ENCODE measurements at regions not wholly inside any gene's neighbourhood (a gene's known extent, or its start where the extent isn't known, plus 50 kb on each side); places are given as distances from the start of the nearest gene placed in this dataset.

DNA sequence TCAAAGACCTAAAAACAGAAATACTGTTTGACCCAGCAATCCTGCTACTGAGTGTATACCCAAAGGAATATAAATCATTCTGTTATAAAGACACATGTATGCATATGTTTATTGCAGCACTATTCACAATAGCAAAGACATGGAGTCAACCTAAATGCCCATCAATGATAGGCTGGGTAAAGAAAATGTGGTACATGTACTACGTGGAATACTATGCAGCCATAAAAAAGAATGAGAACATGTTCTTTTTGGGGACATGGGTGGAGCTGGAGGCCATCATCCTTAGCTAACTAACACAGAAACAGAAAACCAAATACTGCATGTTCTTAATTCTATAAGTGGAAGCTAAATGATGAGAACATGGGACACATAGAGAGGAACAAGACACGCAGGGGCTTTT lies 155.2 kb upstream of the KCNJ16 start:
- Histone ChIP-seq H3K36me3 (ENCODE audit: control insufficient read depth, insufficient read depth, low read length) (no peaks in the 10 kb centered on the region), H3K27me3 (ENCODE audit: control insufficient read depth, insufficient read depth, low read length) (no peaks in the 10 kb centered on the region), H3K4me3 (ENCODE audit: low read depth, low read length) (no peak overlapping the region)
- DNase-seq (ENCODE audit: low read depth) (no peak), FAIRE-seq (no peak)
- TF ChIP-seq, protein P1, sequence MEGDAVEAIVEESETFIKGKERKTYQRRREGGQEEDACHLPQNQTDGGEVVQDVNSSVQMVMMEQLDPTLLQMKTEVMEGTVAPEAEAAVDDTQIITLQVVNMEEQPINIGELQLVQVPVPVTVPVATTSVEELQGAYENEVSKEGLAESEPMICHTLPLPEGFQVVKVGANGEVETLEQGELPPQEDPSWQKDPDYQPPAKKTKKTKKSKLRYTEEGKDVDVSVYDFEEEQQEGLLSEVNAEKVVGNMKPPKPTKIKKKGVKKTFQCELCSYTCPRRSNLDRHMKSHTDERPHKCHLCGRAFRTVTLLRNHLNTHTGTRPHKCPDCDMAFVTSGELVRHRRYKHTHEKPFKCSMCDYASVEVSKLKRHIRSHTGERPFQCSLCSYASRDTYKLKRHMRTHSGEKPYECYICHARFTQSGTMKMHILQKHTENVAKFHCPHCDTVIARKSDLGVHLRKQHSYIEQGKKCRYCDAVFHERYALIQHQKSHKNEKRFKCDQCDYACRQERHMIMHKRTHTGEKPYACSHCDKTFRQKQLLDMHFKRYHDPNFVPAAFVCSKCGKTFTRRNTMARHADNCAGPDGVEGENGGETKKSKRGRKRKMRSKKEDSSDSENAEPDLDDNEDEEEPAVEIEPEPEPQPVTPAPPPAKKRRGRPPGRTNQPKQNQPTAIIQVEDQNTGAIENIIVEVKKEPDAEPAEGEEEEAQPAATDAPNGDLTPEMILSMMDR (IDR thresholded peaks at IDR 0.05; ENCODE audit: insufficient read depth, low read length, severe bottlenecking): no peak

DNA sequence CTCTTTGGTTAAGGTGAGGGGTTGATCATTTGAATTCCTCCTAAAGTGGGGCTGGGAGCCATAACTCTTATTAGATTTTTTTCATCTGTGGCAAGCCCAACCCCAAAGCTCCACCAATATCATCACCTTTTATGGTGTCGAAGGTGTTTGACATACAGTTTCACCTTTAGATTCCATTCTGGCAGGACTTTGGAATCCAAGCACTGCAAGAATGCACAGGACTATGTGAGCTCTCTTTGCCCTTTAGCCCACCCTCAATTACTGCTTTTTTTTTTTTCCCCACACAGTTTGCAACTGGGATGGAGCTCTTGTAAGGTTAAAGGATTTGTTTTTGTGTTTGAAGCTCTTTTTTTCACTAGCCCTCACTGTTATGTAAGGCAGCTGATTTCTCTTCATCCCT lies 154.0 kb upstream of the KCNJ16 start:
- DNase-seq (ENCODE audit: low read depth) (no peak), FAIRE-seq (peak; percentile 7)
- TF ChIP-seq, protein P1 (IDR thresholded peaks at IDR 0.05; ENCODE audit: insufficient read depth, low read length, severe bottlenecking): no peak
- H3K27me3 ChIP-seq (ENCODE audit: control insufficient read depth, insufficient read depth, low read length): no peaks in the 10 kb centered on the region
- H3K4me3 ChIP-seq (ENCODE audit: low read depth, low read length): no peak overlapping the region
- H3K36me3 ChIP-seq (ENCODE audit: control insufficient read depth, insufficient read depth, low read length): no peaks in the 10 kb centered on the region

DNA sequence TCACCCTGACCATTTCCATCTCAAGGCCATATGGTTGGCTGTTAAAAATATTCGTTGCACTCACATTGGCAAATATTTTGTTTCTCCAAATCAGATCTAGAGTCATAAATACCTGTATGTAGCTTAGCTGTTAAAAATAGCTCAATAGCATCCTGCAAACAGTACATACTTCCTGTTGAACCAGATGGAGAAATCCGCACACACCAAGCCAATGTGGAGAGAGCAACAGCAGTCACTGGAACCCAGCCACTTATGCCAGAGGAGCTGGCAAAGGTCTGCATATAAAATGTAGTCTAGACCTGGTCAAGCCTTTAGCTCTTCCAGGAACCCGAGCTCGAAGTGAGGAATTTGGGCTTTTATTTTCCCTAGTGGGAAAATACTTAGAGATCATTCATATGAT lies 146.4 kb upstream of the KCNJ16 start:
- no peak for FAIRE-seq
- no peaks in the 10 kb centered on the region for H3K27me3 ChIP-seq (ENCODE audit: control insufficient read depth, insufficient read depth, low read length)
- DNase-seq (ENCODE audit: low read depth): no peak

DNA sequence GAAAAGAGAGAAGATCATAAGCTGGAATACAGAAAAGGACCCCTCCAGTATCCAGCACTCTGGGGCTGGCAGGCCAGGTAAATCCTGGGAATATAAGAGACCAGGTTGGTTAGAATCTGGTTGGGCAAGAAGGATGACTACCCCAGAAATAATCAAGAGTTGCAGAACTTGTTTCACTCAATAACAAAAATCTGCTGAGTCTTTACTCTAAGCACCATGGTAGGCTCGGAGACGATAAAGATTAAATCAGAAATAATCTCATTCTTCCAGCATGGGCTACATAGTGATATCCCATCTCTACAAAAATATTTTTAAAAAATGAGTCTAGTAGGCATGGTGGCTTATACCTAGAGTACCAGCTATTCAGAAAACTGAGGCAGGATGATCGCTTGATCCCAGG lies 138.0 kb upstream of the KCNJ16 start:
- DNase-seq (ENCODE audit: low read depth): peak; percentile 47
- no peaks in the 10 kb centered on the region for H3K36me3 ChIP-seq (ENCODE audit: control insufficient read depth, insufficient read depth, low read length)
- H3K4me3 ChIP-seq (ENCODE audit: low read depth, low read length): no peak overlapping the region
- TF ChIP-seq, protein P1 (IDR thresholded peaks at IDR 0.05; ENCODE audit: insufficient read depth, low read length, severe bottlenecking): no peak
- FAIRE-seq: no peak
- no peaks in the 10 kb centered on the region for H3K27me3 ChIP-seq (ENCODE audit: control insufficient read depth, insufficient read depth, low read length)

More for the DNA sequence above, 146.4 kb upstream of the KCNJ16 start:
- TF ChIP-seq, protein P1 (IDR thresholded peaks at IDR 0.05; ENCODE audit: insufficient read depth, low read length, severe bottlenecking): no peak
- H3K36me3 ChIP-seq (ENCODE audit: control insufficient read depth, insufficient read depth, low read length): no peaks in the 10 kb centered on the region
- H3K4me3 ChIP-seq (ENCODE audit: low read depth, low read length): no peak overlapping the region

DNA sequence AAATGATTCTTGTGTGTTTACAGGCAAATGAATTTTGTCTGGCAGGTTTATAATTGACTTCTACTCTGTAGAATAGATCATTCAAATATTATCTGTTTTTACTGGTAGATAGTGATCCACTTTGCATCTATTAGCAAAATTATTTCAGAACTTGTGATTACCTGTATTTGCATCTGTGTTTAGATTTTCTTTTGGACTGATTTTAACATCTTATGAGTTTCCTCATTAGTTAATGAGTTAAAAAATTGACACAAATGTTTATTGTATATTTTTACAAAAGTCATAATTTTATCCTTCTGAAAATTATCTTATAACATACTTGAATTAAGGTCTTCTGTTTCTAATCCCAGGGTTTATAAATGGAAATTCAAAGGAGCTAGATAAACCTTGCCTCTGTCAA lies 132.0 kb upstream of the KCNJ16 start:
- H3K4me3 ChIP-seq (ENCODE audit: low read depth, low read length): no peak overlapping the region
- H3K36me3 ChIP-seq (ENCODE audit: control insufficient read depth, insufficient read depth, low read length): no peaks in the 10 kb centered on the region
- DNase-seq (ENCODE audit: low read depth) (no peak), FAIRE-seq (no peak)
- TF ChIP-seq, protein P1 (IDR thresholded peaks at IDR 0.05; ENCODE audit: insufficient read depth, low read length, severe bottlenecking): no peak
- H3K27me3 ChIP-seq (ENCODE audit: control insufficient read depth, insufficient read depth, low read length): no peaks in the 10 kb centered on the region

DNA sequence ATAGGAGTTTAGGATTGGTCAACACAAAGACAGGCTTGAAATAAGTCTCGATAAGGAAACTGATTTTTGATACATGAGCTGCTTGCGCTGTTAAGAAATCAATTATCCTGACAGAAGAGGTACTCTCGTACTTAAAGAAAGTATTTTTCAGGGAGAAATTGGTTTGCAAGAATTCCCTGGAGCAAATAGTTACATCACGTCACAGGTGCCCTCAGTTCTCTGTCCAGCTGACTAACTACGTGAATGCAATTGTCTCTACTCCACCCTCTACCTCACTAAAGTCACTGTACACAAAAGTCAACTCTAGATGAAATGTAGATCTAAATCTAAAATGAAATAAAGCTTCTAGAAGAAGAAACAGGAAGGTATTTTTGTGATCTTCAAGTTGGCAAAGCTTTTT lies 130.6 kb upstream of the KCNJ16 start:
- Histone ChIP-seq H3K27me3 (ENCODE audit: control insufficient read depth, insufficient read depth, low read length) (no peaks in the 10 kb centered on the region), H3K4me3 (ENCODE audit: low read depth, low read length) (no peak overlapping the region), H3K36me3 (ENCODE audit: control insufficient read depth, insufficient read depth, low read length) (no peaks in the 10 kb centered on the region)
- TF ChIP-seq, protein P1 (IDR thresholded peaks at IDR 0.05; ENCODE audit: insufficient read depth, low read length, severe bottlenecking): no peak
- FAIRE-seq (no peak), DNase-seq (ENCODE audit: low read depth) (no peak)
